ENCODE measurements at regions not wholly inside any gene's neighbourhood (a gene's known extent, or its start where the extent isn't known, plus 50 kb on each side); places are given as distances from the start of the nearest gene placed in this dataset.

DNA sequence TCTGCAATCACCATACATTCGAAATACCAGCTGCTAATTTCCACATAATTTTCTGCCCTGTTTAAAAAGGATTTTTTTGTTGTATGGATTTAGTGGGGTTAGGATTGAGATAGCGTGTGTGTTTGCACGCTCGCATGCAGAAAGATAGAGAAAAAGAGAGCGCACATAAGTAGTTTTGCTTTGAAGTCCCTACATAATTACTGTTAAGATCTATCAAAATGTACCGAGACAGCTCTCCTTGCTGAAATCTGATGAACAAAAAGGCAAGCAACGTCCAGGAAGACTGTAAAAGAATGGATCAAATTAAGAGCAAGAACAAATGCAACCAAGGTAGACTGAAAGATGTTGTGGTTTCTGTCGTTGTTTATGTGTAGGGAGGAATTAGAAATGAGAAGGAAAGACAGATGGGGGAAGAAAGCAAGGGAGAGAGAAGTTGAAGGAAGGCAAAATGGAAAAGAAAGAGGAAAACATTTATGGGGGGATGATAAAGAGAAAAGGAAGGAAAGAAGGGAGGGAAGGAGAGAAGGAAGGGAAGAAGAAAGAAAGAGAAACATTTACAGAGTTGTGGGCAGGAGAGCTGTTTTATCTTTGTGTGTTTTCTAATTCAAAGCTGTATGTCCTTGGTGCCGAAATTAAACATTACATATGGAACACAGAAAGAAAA is 522.3 kb downstream of the MED13L start:
- no peak for DNase-seq
- Histone ChIP-seq H3K4me1 (no peaks in the 10 kb centered on the region), H3K36me3 (no peaks in the 10 kb centered on the region), H3K27me3 (no peaks in the 10 kb centered on the region), H3K27ac (no peak overlapping the region), H3K4me3 (no peak overlapping the region), H3K9me3 (no peaks in the 10 kb centered on the region)
- TF ChIP-seq POLR2A (IDR thresholded peaks at IDR 0.05): no peak
- TF ChIP-seq, protein P1, sequence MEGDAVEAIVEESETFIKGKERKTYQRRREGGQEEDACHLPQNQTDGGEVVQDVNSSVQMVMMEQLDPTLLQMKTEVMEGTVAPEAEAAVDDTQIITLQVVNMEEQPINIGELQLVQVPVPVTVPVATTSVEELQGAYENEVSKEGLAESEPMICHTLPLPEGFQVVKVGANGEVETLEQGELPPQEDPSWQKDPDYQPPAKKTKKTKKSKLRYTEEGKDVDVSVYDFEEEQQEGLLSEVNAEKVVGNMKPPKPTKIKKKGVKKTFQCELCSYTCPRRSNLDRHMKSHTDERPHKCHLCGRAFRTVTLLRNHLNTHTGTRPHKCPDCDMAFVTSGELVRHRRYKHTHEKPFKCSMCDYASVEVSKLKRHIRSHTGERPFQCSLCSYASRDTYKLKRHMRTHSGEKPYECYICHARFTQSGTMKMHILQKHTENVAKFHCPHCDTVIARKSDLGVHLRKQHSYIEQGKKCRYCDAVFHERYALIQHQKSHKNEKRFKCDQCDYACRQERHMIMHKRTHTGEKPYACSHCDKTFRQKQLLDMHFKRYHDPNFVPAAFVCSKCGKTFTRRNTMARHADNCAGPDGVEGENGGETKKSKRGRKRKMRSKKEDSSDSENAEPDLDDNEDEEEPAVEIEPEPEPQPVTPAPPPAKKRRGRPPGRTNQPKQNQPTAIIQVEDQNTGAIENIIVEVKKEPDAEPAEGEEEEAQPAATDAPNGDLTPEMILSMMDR (IDR thresholded peaks at IDR 0.05): no peak

GRCh38 chr12:115752913-115753726 is 524.4 kb downstream of the MED13L start:
- H3K4me1 ChIP-seq: no peaks in the 10 kb centered on the region
- no peak overlapping the region for H3K27ac ChIP-seq
- TF ChIP-seq POLR2A (IDR thresholded peaks at IDR 0.05): no peak
- TF ChIP-seq, protein P1 (IDR thresholded peaks at IDR 0.05): peak in 5 of 6 experiments; percentile 2 to 82 (median 75)
- H3K4me3 ChIP-seq: no peak overlapping the region
- H3K9me3 ChIP-seq: no peaks in the 10 kb centered on the region
- DNase-seq: peak in 1 of 3 donors; percentile 59
- H3K27me3 ChIP-seq: no peaks in the 10 kb centered on the region
- H3K36me3 ChIP-seq: no peaks in the 10 kb centered on the region

DNA sequence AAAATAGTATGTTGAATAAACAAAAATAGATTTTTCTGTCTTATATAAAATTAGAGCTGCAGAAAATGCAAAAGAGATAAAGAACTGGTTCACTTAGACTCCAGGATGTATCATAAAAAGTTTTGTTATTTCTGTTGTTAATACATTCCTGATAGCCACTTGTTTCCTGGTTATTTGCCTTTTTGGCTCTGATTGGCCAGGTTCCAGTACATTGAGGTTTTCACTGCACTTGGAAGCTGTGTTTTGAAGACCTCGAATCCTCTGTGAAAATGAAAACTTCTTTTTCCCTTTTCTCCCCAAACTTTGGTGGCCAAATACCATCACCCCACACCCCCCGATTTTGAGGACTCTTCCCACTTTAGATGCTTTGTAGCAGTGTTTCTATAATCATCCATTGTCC is 525.3 kb downstream of the MED13L start:
- H3K9me3 ChIP-seq: no peaks in the 10 kb centered on the region
- no peaks in the 10 kb centered on the region for H3K4me1 ChIP-seq
- no peak overlapping the region for H3K27ac ChIP-seq
- no peak for DNase-seq
- no peaks in the 10 kb centered on the region for H3K36me3 ChIP-seq
- TF ChIP-seq, protein P1 (IDR thresholded peaks at IDR 0.05): no peak
- TF ChIP-seq POLR2A (IDR thresholded peaks at IDR 0.05): no peak
- no peak overlapping the region for H3K4me3 ChIP-seq
- no peaks in the 10 kb centered on the region for H3K27me3 ChIP-seq

DNA sequence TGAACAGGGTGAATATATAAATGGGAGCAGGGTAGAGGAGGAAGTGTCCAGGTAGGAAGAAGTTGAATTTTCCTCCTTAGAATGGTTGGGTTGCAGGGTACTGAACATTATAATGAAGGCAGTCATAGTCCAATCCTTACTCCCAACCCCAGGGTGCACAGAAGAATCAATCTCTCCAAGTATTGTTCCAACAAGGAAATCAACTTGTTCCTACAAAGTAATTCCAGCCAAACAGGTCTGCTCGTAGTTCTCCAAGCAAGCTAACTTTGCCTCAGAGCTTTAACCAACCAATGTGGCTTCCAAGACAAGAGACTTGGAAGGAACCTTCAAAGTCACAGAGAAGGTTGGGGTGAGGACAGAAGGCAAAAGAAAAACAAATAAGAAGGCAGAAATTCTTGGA is 527.2 kb downstream of the MED13L start:
- no peak for TF ChIP-seq POLR2A (IDR thresholded peaks at IDR 0.05)
- TF ChIP-seq, protein P1 (IDR thresholded peaks at IDR 0.05): no peak
- H3K27me3 ChIP-seq: no peaks in the 10 kb centered on the region
- H3K36me3 ChIP-seq: no peaks in the 10 kb centered on the region
- DNase-seq: no peak
- H3K4me3 ChIP-seq: no peak overlapping the region
- H3K4me1 ChIP-seq: no peaks in the 10 kb centered on the region
- no peaks in the 10 kb centered on the region for H3K9me3 ChIP-seq
- no peak overlapping the region for H3K27ac ChIP-seq

- Histone ChIP-seq H3K4me3 (no peak overlapping the region), H3K27ac (no peak overlapping the region), H3K27me3 (no peaks in the 10 kb centered on the region), H3K4me1 (no peaks in the 10 kb centered on the region), H3K36me3 (no peaks in the 10 kb centered on the region), H3K9me3 (no peaks in the 10 kb centered on the region)
- no peak for TF ChIP-seq POLR2A (IDR thresholded peaks at IDR 0.05)
- TF ChIP-seq, protein P1 (IDR thresholded peaks at IDR 0.05): no peak
- DNase-seq: no peak
Measured at GRCh38 chr12:115749071-115749841, 528.2 kb downstream of the MED13L start.

Measured in Peyer's patch (tissue), 4 donors.